ENCODE measurements at regions not wholly inside any gene's neighbourhood (a gene's known extent, or its start where the extent isn't known, plus 50 kb on each side); places are given as distances from the start of the nearest gene placed in this dataset.

DNA sequence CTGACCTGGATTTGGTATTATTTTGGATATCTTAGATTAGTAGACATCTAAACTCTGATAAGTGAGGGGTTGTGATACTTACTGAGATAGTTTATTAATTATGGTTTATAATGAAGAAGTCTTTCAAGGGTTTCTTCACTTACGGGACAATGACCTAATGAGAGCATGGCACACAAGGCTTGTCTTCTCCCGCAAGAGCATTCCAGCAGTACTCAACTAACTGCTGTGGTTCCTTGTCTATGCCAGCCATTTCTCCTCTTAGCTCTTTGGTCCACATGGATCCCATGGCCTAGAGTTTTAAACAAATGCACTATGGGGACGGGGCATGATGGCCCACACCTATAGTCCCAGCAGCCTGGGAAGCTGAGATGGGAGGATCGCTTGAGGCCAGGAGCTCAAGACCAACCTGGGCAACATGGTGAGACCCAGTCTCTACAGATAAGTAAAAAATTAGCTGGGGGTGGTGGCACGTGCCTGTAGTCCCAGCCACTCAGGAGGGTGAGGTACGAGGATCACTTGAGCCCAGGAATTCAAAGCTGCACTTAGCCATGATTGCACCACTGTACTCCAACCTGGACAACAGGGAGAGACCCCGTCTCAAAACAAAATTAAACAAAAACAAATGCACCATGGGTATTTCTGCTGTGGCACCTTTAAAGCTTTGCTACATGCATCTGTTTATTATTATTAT is 161.7 kb upstream of the MYCN start:
- TF ChIP-seq, protein P1, sequence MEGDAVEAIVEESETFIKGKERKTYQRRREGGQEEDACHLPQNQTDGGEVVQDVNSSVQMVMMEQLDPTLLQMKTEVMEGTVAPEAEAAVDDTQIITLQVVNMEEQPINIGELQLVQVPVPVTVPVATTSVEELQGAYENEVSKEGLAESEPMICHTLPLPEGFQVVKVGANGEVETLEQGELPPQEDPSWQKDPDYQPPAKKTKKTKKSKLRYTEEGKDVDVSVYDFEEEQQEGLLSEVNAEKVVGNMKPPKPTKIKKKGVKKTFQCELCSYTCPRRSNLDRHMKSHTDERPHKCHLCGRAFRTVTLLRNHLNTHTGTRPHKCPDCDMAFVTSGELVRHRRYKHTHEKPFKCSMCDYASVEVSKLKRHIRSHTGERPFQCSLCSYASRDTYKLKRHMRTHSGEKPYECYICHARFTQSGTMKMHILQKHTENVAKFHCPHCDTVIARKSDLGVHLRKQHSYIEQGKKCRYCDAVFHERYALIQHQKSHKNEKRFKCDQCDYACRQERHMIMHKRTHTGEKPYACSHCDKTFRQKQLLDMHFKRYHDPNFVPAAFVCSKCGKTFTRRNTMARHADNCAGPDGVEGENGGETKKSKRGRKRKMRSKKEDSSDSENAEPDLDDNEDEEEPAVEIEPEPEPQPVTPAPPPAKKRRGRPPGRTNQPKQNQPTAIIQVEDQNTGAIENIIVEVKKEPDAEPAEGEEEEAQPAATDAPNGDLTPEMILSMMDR (IDR thresholded peaks at IDR 0.05) = no peak
- TF ChIP-seq POLR2A (IDR thresholded peaks at IDR 0.05) = no peak

Data from Peyer's patch (tissue), 4 donors.